GM12865 (cell line): ENCODE measurements at regions not wholly inside any gene's neighbourhood (a gene's known extent, or its start where the extent isn't known, plus 50 kb on each side); places are given as distances from the start of the nearest gene placed in this dataset.

Source experiments
- DNase-seq: peaks from one replicate; pipeline ENCODE4 v3.0.0; 2010; ENCODE audit warnings: low read depth
- H3K4me3 ChIP-seq: 2 replicates; pipeline ENCODE4 v1.5.1; 2011; ENCODE audit warnings: mild to moderate bottlenecking, low read depth, low read length, control low read depth
- CTCF ChIP-seq: IDR thresholded peaks from 2 replicates; pipeline ENCODE4 v1.5.1; 2011; ENCODE audit warnings: low read length, control low read depth, low read depth, inconsistent platforms; ENCODE audit not compliant: insufficient read depth; ENCODE audit errors: missing control alignments

DNA sequence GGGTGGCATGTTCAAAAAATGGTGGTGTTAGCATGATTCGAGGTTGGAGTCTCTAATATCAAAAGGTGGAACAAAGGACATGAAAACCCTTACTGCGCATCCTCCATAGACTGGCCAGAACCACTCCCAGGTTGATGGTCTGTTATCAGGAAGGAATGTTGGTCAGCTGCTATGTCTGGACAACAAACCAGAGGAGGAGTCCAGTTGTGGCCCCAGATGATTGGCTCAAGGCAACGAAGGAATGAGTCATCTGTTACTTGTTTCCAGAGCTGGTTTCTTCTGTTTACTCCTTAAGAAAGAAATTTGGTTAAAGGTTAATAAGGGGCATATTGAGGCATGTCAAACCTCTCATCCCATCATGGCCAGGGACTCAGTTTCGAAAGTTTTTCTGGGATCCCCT is 56.8 kb upstream of the GRIA4 start:
- H3K4me3 ChIP-seq: no peak overlapping the region
- no peak for DNase-seq
- TF ChIP-seq CTCF: no peak

GRCh38 chr11:105548359-105548758 is 61.5 kb upstream of the GRIA4 start:
- TF ChIP-seq CTCF: no peak
- DNase-seq: no peak

GRCh38 chr11:105538588-105538987 is 71.3 kb upstream of the GRIA4 start:
- no peak overlapping the region for H3K4me3 ChIP-seq
- TF ChIP-seq CTCF: no peak
- DNase-seq: no peak

More at GRCh38 chr11:105548359-105548758, 61.5 kb upstream of the GRIA4 start:
- no peak overlapping the region for H3K4me3 ChIP-seq

GRCh38 chr11:105537531-105537930 is 72.3 kb upstream of the GRIA4 start:
- TF ChIP-seq CTCF: no peak
- no peak for DNase-seq
- H3K4me3 ChIP-seq: no peak overlapping the region

- H3K4me3 ChIP-seq: no peak overlapping the region
- DNase-seq: no peak
- no peak for TF ChIP-seq CTCF
Measured at GRCh38 chr11:105524286-105524685, 85.6 kb upstream of the GRIA4 start.

DNA sequence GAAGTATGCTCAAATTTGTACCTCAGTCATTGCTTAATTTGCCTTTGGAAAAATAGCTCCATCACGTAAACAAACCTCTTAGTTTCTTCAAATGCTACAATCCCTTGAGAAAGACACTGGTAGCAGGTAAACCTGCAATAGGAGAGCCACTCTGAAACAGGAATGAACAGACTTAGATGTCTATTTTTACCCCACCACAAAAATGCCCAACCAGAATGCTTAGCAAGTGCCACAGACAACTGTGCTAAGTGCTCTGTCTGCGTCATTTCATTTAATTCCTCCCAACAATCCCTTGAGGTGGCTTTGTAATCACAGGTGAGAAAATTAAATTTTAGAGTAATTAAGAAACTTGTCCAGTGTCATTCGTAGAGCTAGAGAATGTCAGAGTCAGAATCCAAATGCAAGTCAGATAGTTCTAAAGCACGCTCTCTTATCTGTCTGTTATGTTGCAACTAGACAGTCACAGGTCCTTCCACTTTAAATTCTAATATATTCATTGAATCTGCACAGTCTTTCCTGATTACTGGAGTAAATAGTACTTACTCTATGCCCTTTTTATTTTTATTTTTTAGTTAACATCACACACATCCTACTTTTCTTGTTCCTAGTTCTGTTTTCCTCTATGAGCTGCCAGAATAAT is 89.0 kb upstream of the GRIA4 start:
- no peak overlapping the region for H3K4me3 ChIP-seq
- DNase-seq: no peak
- no peak for TF ChIP-seq CTCF
